PC-9 (cell line): ENCODE measurements at regions not wholly inside any gene's neighbourhood (a gene's known extent, or its start where the extent isn't known, plus 50 kb on each side); places are given as distances from the start of the nearest gene placed in this dataset.

Source experiments
- CTCF ChIP-seq: fragments of 200-600 bp; sonication (generic); conservative IDR thresholded peaks from 2 replicates; pipeline ENCODE4 v1.6.1; 2017; ENCODE audit warnings: mixed run types, antibody characterized with exemption, mild to moderate bottlenecking, moderate library complexity
- EZH2 ChIP-seq: fragments of 200-600 bp; sonication (generic); IDR thresholded peaks from 2 replicates; pipeline ENCODE4 v1.8.0; 2017; ENCODE audit warnings: antibody characterized with exemption, low read depth

- peak; percentile 69 for TF ChIP-seq CTCF
- TF ChIP-seq EZH2: no peak
Observed at GRCh38 chr2:13193900-13194299, 477.2 kb downstream of the TRIB2 start.
